OCI-LY7 (cell line): ENCODE measurements at regions not wholly inside any gene's neighbourhood (a gene's known extent, or its start where the extent isn't known, plus 50 kb on each side); places are given as distances from the start of the nearest gene placed in this dataset.

ENCODE experiments used
- EZH2phosphoT487 ChIP-seq: fragments of 200-600 bp; sonication (generic); IDR thresholded peaks from 2 replicates; pipeline ENCODE4 v1.6.1; 2018; ENCODE audit warnings: low read depth, borderline replicate concordance, mild to moderate bottlenecking, mixed run types, antibody characterized with exemption, low read length, moderate library complexity, mixed read lengths
- TF ChIP-seq, protein P1 (sequence below): fragments of 200-600 bp; sonication (generic); conservative IDR thresholded peaks from 2 replicates; pipeline ENCODE4 v1.5.1; 2014; ENCODE audit warnings: mild to moderate bottlenecking, antibody characterized with exemption, low read length, moderate library complexity, mixed read lengths

DNA sequence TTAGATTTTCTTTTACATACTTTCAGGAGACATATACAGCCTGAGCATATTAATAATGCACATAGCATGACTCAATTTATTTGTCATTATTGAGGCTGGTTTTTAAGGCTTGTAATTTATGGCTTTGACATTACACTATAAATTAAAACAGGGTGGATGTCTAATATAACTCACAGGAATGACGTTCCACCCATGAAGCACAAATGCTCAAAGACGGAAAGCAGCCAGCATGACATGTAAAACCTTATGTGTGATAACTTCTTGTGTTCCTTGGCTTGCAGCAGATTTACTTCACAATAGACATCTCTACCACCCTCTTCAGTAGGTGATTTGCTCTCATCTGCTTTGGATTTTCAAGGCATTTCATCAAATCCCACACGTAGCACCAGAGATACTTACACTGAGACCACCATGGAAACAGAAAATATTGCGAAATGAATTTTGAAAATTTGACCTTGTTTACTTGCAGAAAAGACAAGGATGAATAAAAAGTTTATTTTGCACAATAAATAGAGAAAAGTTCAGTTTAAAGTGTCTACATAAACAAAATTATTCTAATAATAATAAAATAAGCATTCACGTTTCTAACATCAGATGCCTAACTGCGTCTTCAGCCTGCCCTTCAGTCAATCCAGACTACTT, 64.7 kb upstream of the BTC start:
- TF ChIP-seq, protein P1, sequence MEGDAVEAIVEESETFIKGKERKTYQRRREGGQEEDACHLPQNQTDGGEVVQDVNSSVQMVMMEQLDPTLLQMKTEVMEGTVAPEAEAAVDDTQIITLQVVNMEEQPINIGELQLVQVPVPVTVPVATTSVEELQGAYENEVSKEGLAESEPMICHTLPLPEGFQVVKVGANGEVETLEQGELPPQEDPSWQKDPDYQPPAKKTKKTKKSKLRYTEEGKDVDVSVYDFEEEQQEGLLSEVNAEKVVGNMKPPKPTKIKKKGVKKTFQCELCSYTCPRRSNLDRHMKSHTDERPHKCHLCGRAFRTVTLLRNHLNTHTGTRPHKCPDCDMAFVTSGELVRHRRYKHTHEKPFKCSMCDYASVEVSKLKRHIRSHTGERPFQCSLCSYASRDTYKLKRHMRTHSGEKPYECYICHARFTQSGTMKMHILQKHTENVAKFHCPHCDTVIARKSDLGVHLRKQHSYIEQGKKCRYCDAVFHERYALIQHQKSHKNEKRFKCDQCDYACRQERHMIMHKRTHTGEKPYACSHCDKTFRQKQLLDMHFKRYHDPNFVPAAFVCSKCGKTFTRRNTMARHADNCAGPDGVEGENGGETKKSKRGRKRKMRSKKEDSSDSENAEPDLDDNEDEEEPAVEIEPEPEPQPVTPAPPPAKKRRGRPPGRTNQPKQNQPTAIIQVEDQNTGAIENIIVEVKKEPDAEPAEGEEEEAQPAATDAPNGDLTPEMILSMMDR, result no peak
- TF ChIP-seq EZH2phosphoT487, result no peak
